Activated naive CD4-positive, alpha-beta T cell treated with anti-CD3 and anti-CD28 coated beads, Interleukin-2, amount 50 U/mL, for 16 hours (primary cell): ENCODE measurements at regions not wholly inside any gene's neighbourhood (a gene's known extent, or its start where the extent isn't known, plus 50 kb on each side); places are given as distances from the start of the nearest gene placed in this dataset.

Experiments
- DNase-seq: peaks from one replicate; pipeline ENCODE4 v3.0.0-alpha.2; 2020

GRCh38 chr12:32047357-32048212 lies 59.1 kb upstream of the BICD1 start:
- no peak for DNase-seq

DNA sequence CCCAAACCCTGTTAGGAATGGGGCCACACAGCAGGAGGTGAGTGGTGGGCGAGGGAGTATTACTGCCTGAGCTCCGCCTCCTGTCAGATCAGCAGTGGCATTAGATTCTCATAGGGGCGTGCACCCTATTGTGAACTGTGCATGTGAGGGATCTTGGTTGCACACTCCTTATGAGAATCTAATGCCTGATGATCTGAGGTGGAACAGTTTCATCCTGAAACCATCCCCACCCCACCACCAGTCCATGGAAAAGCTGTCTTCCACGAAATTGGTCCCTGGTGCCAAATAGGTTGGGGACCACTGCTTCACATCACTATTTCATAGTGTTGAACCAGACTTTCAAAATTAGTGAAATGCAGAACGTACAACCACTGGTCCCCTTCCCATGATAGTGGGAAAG lies 57.9 kb upstream of the BICD1 start:
- no peak for DNase-seq

DNA sequence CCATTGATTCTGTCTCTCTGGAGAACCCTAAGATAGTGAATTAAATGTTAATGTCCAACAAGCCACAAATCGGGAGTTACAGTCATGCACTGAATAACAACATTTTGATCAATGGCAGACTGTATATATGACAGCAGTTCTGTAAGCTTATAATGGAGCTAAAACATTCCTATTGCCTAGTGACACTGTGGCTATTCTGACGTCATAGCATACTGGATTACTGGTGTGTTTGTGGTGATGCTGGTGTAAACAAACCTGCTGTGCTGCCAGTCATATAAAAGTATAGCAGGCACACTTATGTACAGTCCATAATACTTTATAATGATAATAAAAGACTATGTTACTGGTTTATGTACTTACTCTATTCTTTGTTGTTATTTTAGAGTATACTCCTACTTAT lies 56.7 kb upstream of the BICD1 start:
- no peak for DNase-seq

- no peak for DNase-seq
Observed at GRCh38 chr12:32051511-32052211, 55.0 kb upstream of the BICD1 start.

GRCh38 chr12:32052212-32052713 lies 54.4 kb upstream of the BICD1 start:
- no peak for DNase-seq

DNA sequence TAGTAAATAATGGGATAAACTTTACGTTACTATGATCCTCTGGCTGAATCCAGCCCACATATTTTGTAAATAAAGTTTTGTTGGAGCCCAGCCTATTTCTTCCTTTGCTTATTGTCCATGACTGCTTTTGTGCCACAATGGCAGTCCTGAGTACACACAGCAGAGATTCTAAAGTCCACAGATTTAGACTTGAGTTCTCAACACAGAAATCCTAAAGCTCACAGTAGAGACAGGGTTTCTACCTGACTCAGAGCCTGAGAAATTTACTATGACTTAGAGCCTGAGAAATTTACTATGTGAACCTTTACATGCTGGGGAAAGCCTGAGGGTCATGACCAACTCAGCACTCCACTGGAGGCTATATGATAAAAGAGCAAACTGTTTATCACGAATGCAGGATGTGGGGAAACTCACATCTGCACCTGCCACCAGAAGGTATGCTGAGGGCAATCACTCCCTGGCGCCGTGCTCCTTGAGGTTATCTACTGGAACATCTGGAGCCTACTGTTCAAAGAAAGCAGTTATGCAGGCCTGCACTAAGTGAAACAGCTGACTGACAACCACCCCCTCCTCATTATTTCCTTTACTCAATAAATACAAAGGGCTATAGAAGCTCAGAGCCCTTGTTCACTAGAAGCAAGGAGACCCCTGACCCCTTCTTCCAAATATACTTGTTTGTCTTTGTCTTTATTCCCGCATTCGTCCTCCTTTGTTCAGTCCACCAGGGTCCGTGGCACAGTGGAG lies 52.6 kb upstream of the BICD1 start:
- DNase-seq = no peak
